Neural progenitor cell (in vitro differentiated cells): ENCODE measurements at regions not wholly inside any gene's neighbourhood (a gene's known extent, or its start where the extent isn't known, plus 50 kb on each side); places are given as distances from the start of the nearest gene placed in this dataset.

ENCODE experiments used
- DNase-seq: peaks from one replicate; pipeline ENCODE4 v3.0.0-alpha.2; 2016; ENCODE audit warnings: low spot score
- H2AFZ ChIP-seq: fragments of 200-600 bp; sonication (generic); replicated peaks from 2 replicates; pipeline ENCODE4 v1.6.1; 2016; ENCODE audit warnings: antibody characterized with exemption
- H3F3A ChIP-seq: fragments of 200-600 bp; sonication (generic); 2 replicates; pipeline ENCODE4 v1.6.1; 2016; ENCODE audit warnings: antibody characterized with exemption, low read depth
- H3K27ac ChIP-seq: fragments of 200-600 bp; sonication (generic); 2 replicates; pipeline ENCODE4 v1.5.1; 2016; ENCODE audit warnings: mild to moderate bottlenecking
- H3K27me3 ChIP-seq: fragments of 200-600 bp; sonication (generic); 2 replicates; pipeline ENCODE4 v1.6.1; 2016; ENCODE audit warnings: mild to moderate bottlenecking, moderate library complexity
- H3K36me3 ChIP-seq: fragments of 200-600 bp; sonication (generic); 2 replicates; pipeline ENCODE4 v1.5.1; 2016
- H3K4me1 ChIP-seq: fragments of 200-600 bp; sonication (generic); 2 replicates; pipeline ENCODE4 v1.6.1; 2016; ENCODE audit warnings: mixed run types
- H3K4me2 ChIP-seq: fragments of 200-600 bp; sonication (generic); 2 replicates; pipeline ENCODE4 v1.6.1; 2016
- H3K4me3 ChIP-seq: fragments of 200-600 bp; sonication (generic); 2 replicates; pipeline ENCODE4 v1.5.1; 2016
- H3K79me2 ChIP-seq: fragments of 200-600 bp; sonication (generic); 2 replicates; pipeline ENCODE4 v1.6.1; 2016; ENCODE audit warnings: low read depth
- H3K9ac ChIP-seq: fragments of 200-600 bp; sonication (generic); 2 replicates; pipeline ENCODE4 v1.6.1; 2016
- H3K9me3 ChIP-seq: fragments of 200-600 bp; sonication (generic); 2 replicates; pipeline ENCODE4 v1.5.1; 2016; ENCODE audit warnings: low read depth
- H4K20me1 ChIP-seq: fragments of 200-600 bp; sonication (generic); 2 replicates; pipeline ENCODE4 v1.6.1; 2016; ENCODE audit warnings: low read depth
- H3K27ac Mint-ChIP-seq: 3 replicates; pipeline ENCODE4 v1.8.0; 2021; ENCODE audit warnings: mixed read lengths
- H3K27me3 Mint-ChIP-seq: 2 replicates; pipeline ENCODE4 v1.8.0; 2022; ENCODE audit warnings: low read depth, mild to moderate bottlenecking, inconsistent platforms, moderate library complexity, mixed read lengths; ENCODE audit not compliant: insufficient read depth
- H3K36me3 Mint-ChIP-seq: 3 replicates; pipeline ENCODE4 v1.8.0; 2021; ENCODE audit warnings: mixed read lengths
- H3K4me1 Mint-ChIP-seq: 3 replicates; pipeline ENCODE4 v1.8.0; 2021; ENCODE audit warnings: mixed read lengths
- H3K4me3 Mint-ChIP-seq: 3 replicates; pipeline ENCODE4 v1.8.0; 2021; ENCODE audit warnings: mild to moderate bottlenecking, moderate library complexity, mixed read lengths
- H3K9me3 Mint-ChIP-seq: 3 replicates; pipeline ENCODE4 v1.8.0; 2020; ENCODE audit warnings: mixed read lengths
- CTCF ChIP-seq: fragments of 200-600 bp; sonication (generic); IDR thresholded peaks from 2 replicates; pipeline ENCODE4 v1.5.1; 2017; ENCODE audit warnings: antibody characterized with exemption, mild to moderate bottlenecking
- EZH2 ChIP-seq: fragments of 200-600 bp; sonication (generic); IDR thresholded peaks from 2 replicates; pipeline ENCODE4 v1.6.1; 2017; ENCODE audit warnings: antibody characterized with exemption, mild to moderate bottlenecking, moderate library complexity
- EZH2phosphoT487 ChIP-seq: fragments of 200-600 bp; sonication (generic); IDR thresholded peaks from 2 replicates; pipeline ENCODE4 v1.6.1; 2017; ENCODE audit warnings: antibody characterized with exemption

GRCh38 chr17:72280881-72281280 lies 160.1 kb downstream of the SOX9 start:
- H4K20me1 ChIP-seq: no peaks in the 10 kb centered on the region
- Mint-ChIP-seq H3K9me3 (peaks cover 5% of the 10 kb centered on the region), H3K27ac (no peak overlapping the region), H3K27me3 (peaks cover 2% of the 10 kb centered on the region), H3K4me1 (no peaks in the 10 kb centered on the region), H3K4me3 (no peak overlapping the region), H3K36me3 (no peaks in the 10 kb centered on the region)
- H3K4me3 ChIP-seq: no peak overlapping the region
- DNase-seq: no peak
- no peak overlapping the region for H3K4me2 ChIP-seq
- H3F3A ChIP-seq: no peaks in the 10 kb centered on the region
- H3K27ac ChIP-seq: no peak overlapping the region
- no peak overlapping the region for H2AFZ ChIP-seq
- no peaks in the 10 kb centered on the region for H3K9me3 ChIP-seq
- no peaks in the 10 kb centered on the region for H3K36me3 ChIP-seq
- no peaks in the 10 kb centered on the region for H3K4me1 ChIP-seq
- no peak for TF ChIP-seq EZH2
- TF ChIP-seq EZH2phosphoT487: no peak
- no peak for TF ChIP-seq CTCF
- no peak overlapping the region for H3K9ac ChIP-seq
- H3K79me2 ChIP-seq: no peaks in the 10 kb centered on the region
- no peaks in the 10 kb centered on the region for H3K27me3 ChIP-seq

- TF ChIP-seq EZH2phosphoT487: no peak
- TF ChIP-seq EZH2: no peak
- no peak for TF ChIP-seq CTCF
- no peak overlapping the region for H3K9ac ChIP-seq
- no peaks in the 10 kb centered on the region for H3K4me1 ChIP-seq
- no peak for DNase-seq
- no peak overlapping the region for H3K27ac ChIP-seq
- H3F3A ChIP-seq: no peaks in the 10 kb centered on the region
- no peaks in the 10 kb centered on the region for H3K4me1 Mint-ChIP-seq
- no peak overlapping the region for H3K27ac Mint-ChIP-seq
- H3K4me3 ChIP-seq: no peak overlapping the region
- H3K9me3 Mint-ChIP-seq: no peaks in the 10 kb centered on the region
- no peak overlapping the region for H3K4me3 Mint-ChIP-seq
- H3K9me3 ChIP-seq: no peaks in the 10 kb centered on the region
- no peak overlapping the region for H2AFZ ChIP-seq
- no peaks in the 10 kb centered on the region for H3K79me2 ChIP-seq
- no peaks in the 10 kb centered on the region for H4K20me1 ChIP-seq
- no peaks in the 10 kb centered on the region for H3K36me3 ChIP-seq
- no peaks in the 10 kb centered on the region for H3K27me3 Mint-ChIP-seq
- H3K36me3 Mint-ChIP-seq: no peaks in the 10 kb centered on the region
- no peaks in the 10 kb centered on the region for H3K27me3 ChIP-seq
- no peak overlapping the region for H3K4me2 ChIP-seq
Measured at GRCh38 chr17:72282439-72283029, 161.7 kb downstream of the SOX9 start.

- Histone ChIP-seq H3K27ac (no peak overlapping the region), H2AFZ (no peak overlapping the region), H3K9me3 (no peaks in the 10 kb centered on the region), H3K4me1 (no peaks in the 10 kb centered on the region), H3K27me3 (no peaks in the 10 kb centered on the region), H3K4me3 (no peak overlapping the region), H3F3A (no peaks in the 10 kb centered on the region), H3K9ac (no peak overlapping the region), H4K20me1 (no peaks in the 10 kb centered on the region), H3K4me2 (no peak overlapping the region), H3K36me3 (no peaks in the 10 kb centered on the region), H3K79me2 (no peaks in the 10 kb centered on the region)
- Mint-ChIP-seq H3K27ac (no peak overlapping the region), H3K4me3 (no peak overlapping the region), H3K36me3 (no peaks in the 10 kb centered on the region), H3K27me3 (no peaks in the 10 kb centered on the region), H3K9me3 (no peaks in the 10 kb centered on the region), H3K4me1 (no peaks in the 10 kb centered on the region)
- DNase-seq: no peak
- TF ChIP-seq EZH2phosphoT487 (no peak), EZH2 (no peak), CTCF (no peak)
Measured at GRCh38 chr17:72284806-72285205, 164.0 kb downstream of the SOX9 start.
